ENCODE measurements at regions not wholly inside any gene's neighbourhood (a gene's known extent, or its start where the extent isn't known, plus 50 kb on each side); places are given as distances from the start of the nearest gene placed in this dataset.

DNA sequence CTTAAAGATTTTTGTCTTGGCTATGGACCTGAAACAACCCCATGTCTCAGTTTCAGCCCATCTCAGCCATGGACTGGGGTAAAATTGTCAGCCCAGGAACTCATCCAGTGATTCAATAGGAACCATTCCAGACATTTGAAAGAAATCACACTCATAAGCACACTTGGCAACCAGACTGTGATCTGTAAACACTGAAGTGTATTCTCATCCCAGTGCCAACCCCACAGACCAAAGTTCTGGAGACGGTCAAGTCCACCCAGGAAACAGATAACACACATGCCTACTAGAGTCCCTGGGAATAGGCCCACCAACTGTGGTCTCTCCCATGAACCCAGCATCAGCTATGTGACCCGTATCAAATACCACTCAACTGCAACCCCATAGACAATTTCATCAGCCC is 804.6 kb downstream of the TRHDE start:
- H4K20me1 ChIP-seq (ENCODE audit: control insufficient read depth, insufficient read depth, insufficient read length) = no peaks in the 10 kb centered on the region
- no peak overlapping the region for H3K27ac ChIP-seq (ENCODE audit: insufficient read length, low read depth, low read length)
- no peak overlapping the region for H3K4me2 ChIP-seq (ENCODE audit: insufficient read depth, insufficient read length, low read length)
- H3K4ac ChIP-seq (ENCODE audit: low read depth, low read length) = no peak overlapping the region
- WGBS (ENCODE audit: extremely low coverage, insufficient read length, low lambda C conversion rate) = no CpG with 5 or more reads among the region's 2 CpGs
- H2BK15ac ChIP-seq (ENCODE audit: low read depth, low read length) = no peak overlapping the region
- H3K4me1 ChIP-seq (ENCODE audit: insufficient read depth, low read length) = no peaks in the 10 kb centered on the region
- H3K9me3 ChIP-seq (ENCODE audit: control insufficient read depth, low read depth, low read length) = no peaks in the 10 kb centered on the region
- TF ChIP-seq CTCF (conservative IDR thresholded peaks at IDR 0.05) = no peak
- H3K27ac Mint-ChIP-seq = no peak overlapping the region; a peak in 1 of 7 replicates
- H3K79me1 ChIP-seq (ENCODE audit: insufficient read depth, low read depth, low read length, poor library complexity, severe bottlenecking) = no peaks in the 10 kb centered on the region
- no peak overlapping the region for H3K14ac ChIP-seq (ENCODE audit: insufficient read depth, low read length)
- no peak overlapping the region for H3K9ac ChIP-seq (ENCODE audit: extremely low read depth, insufficient read length, low read length)
- no peak overlapping the region for H4K8ac ChIP-seq (replicated peaks; ENCODE audit: insufficient read length, low read depth, low read length)
- no peak overlapping the region for H3K4me3 Mint-ChIP-seq
- H3K9me3 Mint-ChIP-seq = peaks cover 0 to 9% of the 10 kb centered on the region in 2 experiments; a peak in 3 of 5 replicates
- H2BK5ac ChIP-seq (ENCODE audit: insufficient read length, low read length) = no peak overlapping the region
- H3K27me3 Mint-ChIP-seq (ENCODE audit: low read depth) = no peaks in the 10 kb centered on the region
- no peak for DNase-seq
- H3T11ph ChIP-seq (ENCODE audit: low read length) = no peak overlapping the region
- H3K56ac ChIP-seq (ENCODE audit: insufficient read length, low read depth, low read length) = no peak overlapping the region
- H3K23ac ChIP-seq (ENCODE audit: insufficient read length, low read depth, low read length) = no peak overlapping the region
- no peak overlapping the region for H2AK5ac ChIP-seq (ENCODE audit: insufficient read length, low read length)
- H3K36me3 Mint-ChIP-seq (ENCODE audit: insufficient read depth in 1 of 3, low read depth in 3 of 3) = peaks cover 2 to 12% (median 6%) of the 10 kb centered on the region in 3 experiments; a peak in 5 of 7 replicates
- no peaks in the 10 kb centered on the region for H3K79me2 ChIP-seq (ENCODE audit: insufficient read depth, low read length)
- no peak overlapping the region for H3K18ac ChIP-seq (ENCODE audit: insufficient read length, low read depth, low read length)
- no peak overlapping the region for H4K91ac ChIP-seq (ENCODE audit: insufficient read length, low read depth, low read length)
- H2BK120ac ChIP-seq (ENCODE audit: low read depth, low read length, poor library complexity, severe bottlenecking) = no peak overlapping the region
- H2BK12ac ChIP-seq (ENCODE audit: insufficient read length, low read depth, low read length) = no peak overlapping the region
- no peak overlapping the region for H2AFZ ChIP-seq (ENCODE audit: low read length)
- no peak overlapping the region for H4K5ac ChIP-seq (ENCODE audit: insufficient read length, low read depth, low read length)
- no peaks in the 10 kb centered on the region for H3K4me1 Mint-ChIP-seq
- H3K23me2 ChIP-seq (ENCODE audit: insufficient read length, low read depth, low read length, poor library complexity, severe bottlenecking) = no peaks in the 10 kb centered on the region
- no peaks in the 10 kb centered on the region for H3K27me3 ChIP-seq (ENCODE audit: insufficient read depth, low read length)
- no peak overlapping the region for H2BK20ac ChIP-seq (ENCODE audit: low read depth, low read length, poor library complexity, severe bottlenecking)

Measured in H9 (cell line).